ENCODE measurements at regions not wholly inside any gene's neighbourhood (a gene's known extent, or its start where the extent isn't known, plus 50 kb on each side); places are given as distances from the start of the nearest gene placed in this dataset.

- TF ChIP-seq, protein P1, sequence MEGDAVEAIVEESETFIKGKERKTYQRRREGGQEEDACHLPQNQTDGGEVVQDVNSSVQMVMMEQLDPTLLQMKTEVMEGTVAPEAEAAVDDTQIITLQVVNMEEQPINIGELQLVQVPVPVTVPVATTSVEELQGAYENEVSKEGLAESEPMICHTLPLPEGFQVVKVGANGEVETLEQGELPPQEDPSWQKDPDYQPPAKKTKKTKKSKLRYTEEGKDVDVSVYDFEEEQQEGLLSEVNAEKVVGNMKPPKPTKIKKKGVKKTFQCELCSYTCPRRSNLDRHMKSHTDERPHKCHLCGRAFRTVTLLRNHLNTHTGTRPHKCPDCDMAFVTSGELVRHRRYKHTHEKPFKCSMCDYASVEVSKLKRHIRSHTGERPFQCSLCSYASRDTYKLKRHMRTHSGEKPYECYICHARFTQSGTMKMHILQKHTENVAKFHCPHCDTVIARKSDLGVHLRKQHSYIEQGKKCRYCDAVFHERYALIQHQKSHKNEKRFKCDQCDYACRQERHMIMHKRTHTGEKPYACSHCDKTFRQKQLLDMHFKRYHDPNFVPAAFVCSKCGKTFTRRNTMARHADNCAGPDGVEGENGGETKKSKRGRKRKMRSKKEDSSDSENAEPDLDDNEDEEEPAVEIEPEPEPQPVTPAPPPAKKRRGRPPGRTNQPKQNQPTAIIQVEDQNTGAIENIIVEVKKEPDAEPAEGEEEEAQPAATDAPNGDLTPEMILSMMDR (IDR thresholded peaks at IDR 0.05 in 8 of 11, conservative IDR thresholded peaks at IDR 0.05 in 3 of 11) = no peak
- TF ChIP-seq POLR2A (IDR thresholded peaks at IDR 0.05) = no peak
- no peak for TF ChIP-seq POLR2AphosphoS5 (IDR thresholded peaks at IDR 0.05)
- Histone ChIP-seq H3K4me1 (no peaks in the 10 kb centered on the region), H3K36me3 (no peaks in the 10 kb centered on the region), H3K27me3 (replicated peaks in 1 of 7) (no peaks in the 10 kb centered on the region), H3K4me3 (no peak overlapping the region), H3K9me3 (no peaks in the 10 kb centered on the region), H3K27ac (no peak overlapping the region)
- intact Hi-C loops (cut with DNase I; ENCODE audit: low total_unique reads) = no loop called here
- 70 to 89% (median 81%) methylated on average over 4 of the region's 4 CpGs for WGBS, 5 donors
- no peak for DNase-seq
These were observed 815.3 kb downstream of the TUSC7 start for GRCh38 chr3:117524890-117525289.

DNA sequence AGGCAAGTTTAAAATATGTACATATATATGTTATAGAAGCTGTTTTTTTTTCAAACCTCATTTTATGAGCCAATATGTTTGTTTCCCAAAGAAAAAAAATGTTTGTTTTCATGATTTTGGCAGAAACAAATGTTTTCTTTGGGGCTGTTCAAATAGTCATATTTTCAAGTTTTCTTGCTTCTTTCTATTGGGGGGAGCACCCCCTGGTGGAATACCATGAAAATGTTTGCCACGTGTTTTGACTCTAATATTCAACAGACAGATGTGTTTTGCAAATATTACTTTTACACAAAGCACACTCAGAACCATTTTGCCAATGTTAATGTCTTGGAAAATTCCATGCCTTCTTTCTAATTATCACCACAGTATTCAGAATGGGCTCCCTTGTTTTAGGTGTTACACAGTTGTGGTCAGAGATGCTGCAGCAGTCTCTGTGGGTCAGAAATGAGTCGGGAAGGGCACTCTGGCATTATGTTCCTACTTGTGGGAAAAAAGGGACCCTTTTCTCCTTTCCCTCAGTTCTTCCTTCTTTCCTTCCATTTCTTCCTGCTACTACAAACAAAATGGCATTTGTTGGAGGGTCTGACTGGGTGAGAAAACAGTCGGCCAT is 817.0 kb downstream of the TUSC7 start:
- H3K27ac ChIP-seq = no peak overlapping the region
- TF ChIP-seq, protein P1 (IDR thresholded peaks at IDR 0.05 in 8 of 11, conservative IDR thresholded peaks at IDR 0.05 in 3 of 11) = peak in 7 of 11 experiments; percentile 42 to 59 (median 54)
- TF ChIP-seq POLR2AphosphoS5 (IDR thresholded peaks at IDR 0.05) = no peak
- no peaks in the 10 kb centered on the region for H3K9me3 ChIP-seq
- WGBS, 5 donors = 58 to 69% (median 63%) methylated on average over 3 of the region's 3 CpGs
- H3K4me3 ChIP-seq = no peak overlapping the region
- H3K27me3 ChIP-seq (replicated peaks in 1 of 7) = no peaks in the 10 kb centered on the region
- intact Hi-C loops (cut with DNase I; ENCODE audit: low total_unique reads) = no loop called here
- no peak for DNase-seq
- H3K36me3 ChIP-seq = no peaks in the 10 kb centered on the region
- no peaks in the 10 kb centered on the region for H3K4me1 ChIP-seq

GRCh38 chr3:117527346-117527745 is 817.8 kb downstream of the TUSC7 start:
- H3K27ac ChIP-seq = no peak overlapping the region
- intact Hi-C loops (cut with DNase I; ENCODE audit: low total_unique reads) = no loop called here
- DNase-seq = no peak
- H3K4me1 ChIP-seq = no peaks in the 10 kb centered on the region
- H3K36me3 ChIP-seq = no peaks in the 10 kb centered on the region
- no peak overlapping the region for H3K4me3 ChIP-seq
- no peaks in the 10 kb centered on the region for H3K9me3 ChIP-seq
- WGBS, 5 donors = 68 to 81% (median 79%) methylated on average over 2 of the region's 2 CpGs
- TF ChIP-seq POLR2AphosphoS5 (IDR thresholded peaks at IDR 0.05) (no peak), POLR2A (IDR thresholded peaks at IDR 0.05) (no peak)
- TF ChIP-seq, protein P1 (IDR thresholded peaks at IDR 0.05 in 8 of 11, conservative IDR thresholded peaks at IDR 0.05 in 3 of 11) = no peak
- no peaks in the 10 kb centered on the region for H3K27me3 ChIP-seq (replicated peaks in 1 of 7)

- H3K36me3 ChIP-seq = no peaks in the 10 kb centered on the region
- H3K4me3 ChIP-seq = no peak overlapping the region
- H3K9me3 ChIP-seq = no peaks in the 10 kb centered on the region
- H3K4me1 ChIP-seq = no peaks in the 10 kb centered on the region
- TF ChIP-seq POLR2A (IDR thresholded peaks at IDR 0.05) = no peak
- TF ChIP-seq, protein P1 (IDR thresholded peaks at IDR 0.05 in 8 of 11, conservative IDR thresholded peaks at IDR 0.05 in 3 of 11) = no peak
- TF ChIP-seq POLR2AphosphoS5 (IDR thresholded peaks at IDR 0.05) = no peak
- DNase-seq = no peak
- 80 to 93% (median 89%) methylated on average over 1 of the region's 1 CpG for WGBS, 5 donors
- intact Hi-C loops (cut with DNase I; ENCODE audit: low total_unique reads) = no loop called here
- H3K27ac ChIP-seq = no peak overlapping the region
- no peaks in the 10 kb centered on the region for H3K27me3 ChIP-seq (replicated peaks in 1 of 7)
These were observed 819.1 kb downstream of the TUSC7 start for GRCh38 chr3:117528688-117529087.

Measured in spleen (tissue), 11 donors.